Astrocyte (in vitro differentiated cells and primary cell): ENCODE measurements at regions not wholly inside any gene's neighbourhood (a gene's known extent, or its start where the extent isn't known, plus 50 kb on each side); places are given as distances from the start of the nearest gene placed in this dataset.
A peak's percentile ranks its signal among the peaks of the same experiment; 100 is the strongest.

ENCODE experiments used
- DNase-seq: peaks from one replicate; pipeline ENCODE4 v3.0.0-alpha.2; 2010; ENCODE audit warnings: low read depth
- FAIRE-seq: peaks from 2 replicates; lab custom pipeline; 2011; peaks lifted over from hg19 to GRCh38; lab: Jason Lieb, UNC
- H2AFZ ChIP-seq: 2 replicates; pipeline ENCODE4 v1.6.0; 2012; ENCODE audit warnings: low read depth, low read length, inconsistent platforms
- H3K27ac ChIP-seq: 2 replicates; pipeline ENCODE4 v1.5.1; 2011; ENCODE audit warnings: low read depth, low read length, inconsistent platforms
- H3K27me3 ChIP-seq: 2 replicates; pipeline ENCODE4 v1.6.0; 2011; ENCODE audit warnings: low read length, inconsistent platforms; ENCODE audit not compliant: insufficient read depth
- H3K36me3 ChIP-seq: 2 replicates; pipeline ENCODE4 v1.5.1; 2011; ENCODE audit warnings: low read length, inconsistent platforms; ENCODE audit not compliant: insufficient read depth
- H3K4me1 ChIP-seq: 2 replicates; pipeline ENCODE4 v1.5.1; 2011; ENCODE audit warnings: low read length, inconsistent platforms; ENCODE audit not compliant: insufficient read depth
- H3K4me2 ChIP-seq: 2 replicates; pipeline ENCODE4 v1.6.0; 2012; ENCODE audit warnings: low read length, inconsistent platforms
- H3K4me3 ChIP-seq: 2 replicates; pipeline ENCODE4 v1.5.1; 2011; ENCODE audit warnings: low read depth, mild to moderate bottlenecking, low read length, inconsistent platforms; ENCODE audit not compliant: insufficient read depth
- H3K79me2 ChIP-seq: 2 replicates; pipeline ENCODE4 v1.6.0; 2012; ENCODE audit warnings: mild to moderate bottlenecking, low read length, inconsistent platforms; ENCODE audit not compliant: insufficient read depth
- H3K9ac ChIP-seq: 2 replicates; pipeline ENCODE4 v1.6.0; 2012; ENCODE audit warnings: mild to moderate bottlenecking, low read length, inconsistent platforms
- H3K9me3 ChIP-seq: 2 replicates; pipeline ENCODE4 v1.5.1; 2012; ENCODE audit warnings: low read depth, mild to moderate bottlenecking, low read length, inconsistent platforms; ENCODE audit not compliant: insufficient read depth
- H4K20me1 ChIP-seq: 2 replicates; pipeline ENCODE4 v1.6.0; 2012; ENCODE audit warnings: low read length, inconsistent platforms; ENCODE audit not compliant: insufficient read depth
- H3K27ac Mint-ChIP-seq: one replicate; pipeline ENCODE4 v1.8.0; 2021; ENCODE audit warnings: mild to moderate bottlenecking, mixed read lengths; ENCODE audit not compliant: unreplicated experiment
- H3K27me3 Mint-ChIP-seq: one replicate; pipeline ENCODE4 v1.8.0; 2021; ENCODE audit warnings: low read depth, mixed read lengths; ENCODE audit not compliant: unreplicated experiment
- H3K36me3 Mint-ChIP-seq: one replicate; pipeline ENCODE4 v1.8.0; 2021; ENCODE audit warnings: low read depth, mixed read lengths; ENCODE audit not compliant: unreplicated experiment
- H3K4me1 Mint-ChIP-seq: one replicate; pipeline ENCODE4 v1.8.0; 2021; ENCODE audit warnings: low read depth, mixed read lengths; ENCODE audit not compliant: unreplicated experiment
- H3K4me3 Mint-ChIP-seq: one replicate; pipeline ENCODE4 v1.8.0; 2021; ENCODE audit warnings: mild to moderate bottlenecking, moderate library complexity, mixed read lengths; ENCODE audit not compliant: unreplicated experiment
- H3K9me3 Mint-ChIP-seq: one replicate; pipeline ENCODE4 v1.8.0; 2021; ENCODE audit warnings: mild to moderate bottlenecking, mixed read lengths; ENCODE audit not compliant: unreplicated experiment
- EZH2 ChIP-seq: IDR thresholded peaks from 2 replicates; pipeline ENCODE4 v1.6.1; 2012; ENCODE audit warnings: mild to moderate bottlenecking, low read length, inconsistent platforms; ENCODE audit not compliant: insufficient read depth
- TF ChIP-seq, protein P1 (sequence below): IDR thresholded peaks from 2 replicates; pipeline ENCODE4 v1.5.1; 2011; ENCODE audit warnings: low read depth, mild to moderate bottlenecking, inconsistent platforms, low read length, moderate library complexity; ENCODE audit not compliant: insufficient read depth

DNA sequence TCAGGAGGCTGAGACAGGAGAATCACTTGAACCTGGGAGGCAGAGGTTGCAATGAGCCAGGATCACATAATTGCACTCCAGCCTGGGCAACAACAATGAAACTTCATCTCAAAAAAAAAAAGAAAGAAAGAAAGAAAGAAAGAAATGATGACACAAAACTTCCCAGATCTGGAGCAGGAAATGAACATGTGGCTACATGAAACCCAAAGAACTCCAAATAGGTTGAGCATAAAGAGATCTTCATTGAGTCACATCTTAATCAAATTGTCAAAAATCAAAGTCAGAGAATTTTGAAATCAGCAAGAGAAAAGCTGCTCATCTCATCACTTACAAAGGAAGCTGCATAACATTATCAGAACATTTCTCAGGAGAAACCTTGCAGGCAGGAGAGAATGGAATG, 247.0 kb downstream of the IBTK start:
- Histone ChIP-seq H2AFZ (no peak overlapping the region), H3K27ac (no peak overlapping the region), H4K20me1 (no peaks in the 10 kb centered on the region), H3K4me3 (no peak overlapping the region), H3K9me3 (peaks cover 3% of the 10 kb centered on the region), H3K27me3 (no peaks in the 10 kb centered on the region), H3K4me1 (peaks cover 35% of the 10 kb centered on the region), H3K9ac (no peak overlapping the region), H3K4me2 (no peak overlapping the region), H3K79me2 (no peaks in the 10 kb centered on the region), H3K36me3 (no peaks in the 10 kb centered on the region)
- Mint-ChIP-seq H3K9me3 (peaks cover 1% of the 10 kb centered on the region), H3K27me3 (no peaks in the 10 kb centered on the region), H3K27ac (no peak overlapping the region), H3K36me3 (no peaks in the 10 kb centered on the region), H3K4me3 (no peak overlapping the region), H3K4me1 (peaks cover 32% of the 10 kb centered on the region)
- FAIRE-seq (no peak), DNase-seq (no peak)
- TF ChIP-seq, protein P1, sequence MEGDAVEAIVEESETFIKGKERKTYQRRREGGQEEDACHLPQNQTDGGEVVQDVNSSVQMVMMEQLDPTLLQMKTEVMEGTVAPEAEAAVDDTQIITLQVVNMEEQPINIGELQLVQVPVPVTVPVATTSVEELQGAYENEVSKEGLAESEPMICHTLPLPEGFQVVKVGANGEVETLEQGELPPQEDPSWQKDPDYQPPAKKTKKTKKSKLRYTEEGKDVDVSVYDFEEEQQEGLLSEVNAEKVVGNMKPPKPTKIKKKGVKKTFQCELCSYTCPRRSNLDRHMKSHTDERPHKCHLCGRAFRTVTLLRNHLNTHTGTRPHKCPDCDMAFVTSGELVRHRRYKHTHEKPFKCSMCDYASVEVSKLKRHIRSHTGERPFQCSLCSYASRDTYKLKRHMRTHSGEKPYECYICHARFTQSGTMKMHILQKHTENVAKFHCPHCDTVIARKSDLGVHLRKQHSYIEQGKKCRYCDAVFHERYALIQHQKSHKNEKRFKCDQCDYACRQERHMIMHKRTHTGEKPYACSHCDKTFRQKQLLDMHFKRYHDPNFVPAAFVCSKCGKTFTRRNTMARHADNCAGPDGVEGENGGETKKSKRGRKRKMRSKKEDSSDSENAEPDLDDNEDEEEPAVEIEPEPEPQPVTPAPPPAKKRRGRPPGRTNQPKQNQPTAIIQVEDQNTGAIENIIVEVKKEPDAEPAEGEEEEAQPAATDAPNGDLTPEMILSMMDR = no peak
- no peak for TF ChIP-seq EZH2

DNA sequence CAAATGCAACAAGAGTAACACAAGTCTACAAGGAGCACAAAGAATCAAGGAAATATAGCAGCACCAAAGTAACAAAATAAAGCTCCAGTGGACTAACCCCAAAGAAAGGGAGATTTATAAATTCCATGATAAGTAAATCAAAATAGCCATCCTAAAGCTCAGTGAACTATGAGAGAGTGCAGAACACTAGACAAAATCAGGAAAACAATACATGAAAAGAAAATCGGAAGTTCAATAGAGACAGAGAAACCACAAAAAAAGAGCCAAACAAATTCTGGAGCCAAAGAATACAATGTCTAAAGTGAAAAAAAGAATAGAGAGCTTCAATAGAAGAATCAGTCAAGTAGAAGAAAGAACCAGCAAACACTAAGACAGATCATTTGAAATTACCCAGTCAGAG, 247.3 kb upstream of the TENT5A start:
- H3K27me3 Mint-ChIP-seq = no peaks in the 10 kb centered on the region
- peak overlapping the region; percentile 20 for H3K4me3 Mint-ChIP-seq
- no peaks in the 10 kb centered on the region for H3K27me3 ChIP-seq
- H3K4me2 ChIP-seq = peak overlapping the region; percentile 26
- peaks cover 1% of the 10 kb centered on the region for H3K9me3 Mint-ChIP-seq
- H3K4me1 Mint-ChIP-seq = peaks cover 38% of the 10 kb centered on the region
- H3K36me3 ChIP-seq = no peaks in the 10 kb centered on the region
- H3K27ac Mint-ChIP-seq = no peak overlapping the region
- H2AFZ ChIP-seq = no peak overlapping the region
- H3K9ac ChIP-seq = peak overlapping the region; percentile 32
- H3K9me3 ChIP-seq = no peaks in the 10 kb centered on the region
- FAIRE-seq = no peak
- DNase-seq = peak; percentile 69
- peak overlapping the region; percentile 94 for H3K27ac ChIP-seq
- H4K20me1 ChIP-seq = no peaks in the 10 kb centered on the region
- no peak for TF ChIP-seq EZH2
- TF ChIP-seq, protein P1 = no peak
- H3K4me1 ChIP-seq = peaks cover 39% of the 10 kb centered on the region
- H3K79me2 ChIP-seq = no peaks in the 10 kb centered on the region
- H3K36me3 Mint-ChIP-seq = no peaks in the 10 kb centered on the region
- H3K4me3 ChIP-seq = no peak overlapping the region

DNA sequence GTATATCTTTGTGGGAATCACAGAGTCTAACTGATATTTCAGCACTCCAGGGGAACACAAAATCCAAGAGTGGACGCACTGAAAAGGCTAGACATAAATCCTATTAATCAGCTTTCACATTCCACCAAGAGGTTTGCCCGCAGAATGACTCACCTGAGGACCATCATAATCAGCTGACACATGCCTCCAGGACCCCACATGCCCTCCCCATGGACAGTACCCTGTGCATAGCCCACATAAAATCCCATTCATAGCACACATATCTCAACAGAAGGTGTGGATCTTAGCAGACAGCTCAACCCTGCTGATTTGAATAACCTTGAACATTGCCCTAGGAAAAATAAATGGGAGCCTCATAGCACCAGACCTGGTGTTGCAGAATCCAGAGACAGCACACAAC, 246.8 kb upstream of the TENT5A start:
- Histone ChIP-seq H3K36me3 (no peaks in the 10 kb centered on the region), H4K20me1 (no peaks in the 10 kb centered on the region), H3K27ac (peak overlapping the region; percentile 94), H3K9me3 (no peaks in the 10 kb centered on the region), H2AFZ (no peak overlapping the region), H3K4me3 (no peak overlapping the region), H3K9ac (peak overlapping the region; percentile 32), H3K4me1 (peaks cover 39% of the 10 kb centered on the region), H3K79me2 (no peaks in the 10 kb centered on the region), H3K27me3 (no peaks in the 10 kb centered on the region), H3K4me2 (peak overlapping the region; percentile 26)
- Mint-ChIP-seq H3K27ac (no peak overlapping the region), H3K4me1 (peaks cover 41% of the 10 kb centered on the region), H3K27me3 (no peaks in the 10 kb centered on the region), H3K9me3 (peaks cover 1% of the 10 kb centered on the region), H3K36me3 (no peaks in the 10 kb centered on the region), H3K4me3 (no peak overlapping the region)
- DNase-seq (peak; percentile 76), FAIRE-seq (no peak)
- TF ChIP-seq EZH2 = no peak
- TF ChIP-seq, protein P1 = no peak
